Muscle of leg (tissue), 3 donors: ENCODE measurements at regions not wholly inside any gene's neighbourhood (a gene's known extent, or its start where the extent isn't known, plus 50 kb on each side); places are given as distances from the start of the nearest gene placed in this dataset.

Source experiments
- DNase-seq: peaks from one replicate; pipeline ENCODE4 v3.0.0; 2013
- H3K27ac ChIP-seq: one replicate; pipeline ENCODE4 v1.5.1; 2013; ENCODE audit warnings: mild to moderate bottlenecking, low read length, control low read depth
- H3K27me3 ChIP-seq: one replicate; pipeline ENCODE4 v1.6.1; 2013; ENCODE audit warnings: low read length; ENCODE audit not compliant: control insufficient read depth, insufficient read depth
- H3K36me3 ChIP-seq: one replicate; pipeline ENCODE4 v1.6.1; 2013; ENCODE audit warnings: low read length; ENCODE audit not compliant: control insufficient read depth, insufficient read depth
- H3K4me1 ChIP-seq: one replicate; pipeline ENCODE4 v1.6.1; 2013; ENCODE audit warnings: low read length; ENCODE audit not compliant: control insufficient read depth, insufficient read depth
- H3K4me3 ChIP-seq: one replicate; pipeline ENCODE4 v1.5.1; 2013; ENCODE audit warnings: low read length, control low read depth
- H3K9me3 ChIP-seq: replicated peaks from 2 replicates; pipeline ENCODE4 v1.6.1; 2013; ENCODE audit warnings: low read depth, low read length; ENCODE audit not compliant: control insufficient read depth
- WGBS: methylation state at CpG from one replicate; pipeline ENCODE4 v1.1.5; 2013; ENCODE audit warnings: missing lambda C conversion rate; ENCODE audit not compliant: insufficient coverage; 5-methylcytosine and 5-hydroxymethylcytosine counted together

DNA sequence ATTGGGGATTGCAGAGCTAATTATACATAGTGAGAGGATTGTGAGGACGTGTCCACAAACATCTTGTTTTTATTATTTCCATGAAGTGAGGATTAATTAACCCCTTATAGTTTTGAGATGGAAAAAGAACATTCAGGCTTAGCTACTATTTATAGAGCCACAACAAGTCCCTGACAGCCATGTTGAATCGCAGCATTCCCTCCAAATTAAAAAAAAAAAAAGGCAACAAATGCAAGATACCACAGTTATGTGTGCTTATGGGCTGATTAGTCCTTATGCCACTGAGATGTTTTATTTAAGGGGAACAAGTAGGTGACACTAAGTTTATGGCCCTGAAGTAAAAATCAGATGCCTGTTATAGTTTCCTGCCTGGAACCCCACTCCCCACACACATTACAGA is 350.3 kb downstream of the GPAM start:
- no CpG with 5 or more reads among the region's 2 CpGs for WGBS
- no peaks in the 10 kb centered on the region for H3K36me3 ChIP-seq
- no peak overlapping the region for H3K4me3 ChIP-seq
- H3K9me3 ChIP-seq, result no peaks in the 10 kb centered on the region
- DNase-seq, result no peak
- no peak overlapping the region for H3K27ac ChIP-seq
- H3K27me3 ChIP-seq, result no peaks in the 10 kb centered on the region
- H3K4me1 ChIP-seq, result peaks cover 11% of the 10 kb centered on the region

DNA sequence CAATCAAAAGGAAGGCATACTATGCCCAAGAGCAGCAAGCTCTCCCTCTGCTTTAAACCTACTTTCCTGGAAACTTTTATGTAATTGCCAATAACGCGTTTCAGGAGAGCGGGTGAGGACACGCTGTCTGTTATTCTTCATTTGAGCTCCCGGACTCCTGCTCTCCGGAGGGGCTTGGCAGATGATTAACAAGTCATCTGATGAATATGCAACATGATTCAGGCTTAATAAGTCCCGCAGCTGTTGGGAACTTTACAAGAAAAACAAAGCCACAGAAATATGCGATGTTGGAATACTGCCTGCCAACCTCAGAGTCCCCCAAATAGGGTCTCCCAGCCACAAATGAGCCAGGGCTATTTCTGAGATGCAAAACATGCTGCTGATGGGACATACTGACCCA is 348.0 kb downstream of the GPAM start:
- peak; percentile 88 for DNase-seq
- Histone ChIP-seq H3K4me3 (no peak overlapping the region), H3K36me3 (no peaks in the 10 kb centered on the region), H3K27me3 (no peaks in the 10 kb centered on the region), H3K4me1 (peaks cover 11% of the 10 kb centered on the region), H3K27ac (no peak overlapping the region), H3K9me3 (no peaks in the 10 kb centered on the region)
- WGBS, result 9% methylated on average over 8 of the region's 8 CpGs

- peaks cover 11% of the 10 kb centered on the region for H3K4me1 ChIP-seq
- no peaks in the 10 kb centered on the region for H3K9me3 ChIP-seq
- no peak overlapping the region for H3K4me3 ChIP-seq
- peak overlapping the region; percentile 9 for H3K27ac ChIP-seq
- no peaks in the 10 kb centered on the region for H3K36me3 ChIP-seq
- peak; percentile 71 for DNase-seq
- WGBS, result 33% methylated on average over 1 of the region's 1 CpG
- H3K27me3 ChIP-seq, result no peaks in the 10 kb centered on the region
These were observed 347.5 kb downstream of the GPAM start for GRCh38 chr10:111836064-111836463.

GRCh38 chr10:111836571-111836970 is 347.0 kb downstream of the GPAM start:
- peak; percentile 78 for DNase-seq
- peaks cover 11% of the 10 kb centered on the region for H3K4me1 ChIP-seq
- no peaks in the 10 kb centered on the region for H3K9me3 ChIP-seq
- H3K4me3 ChIP-seq, result no peak overlapping the region
- peak overlapping the region; percentile 1 for H3K27ac ChIP-seq
- H3K27me3 ChIP-seq, result no peaks in the 10 kb centered on the region
- WGBS, result no CpG with 5 or more reads among the region's 2 CpGs
- no peaks in the 10 kb centered on the region for H3K36me3 ChIP-seq

DNA sequence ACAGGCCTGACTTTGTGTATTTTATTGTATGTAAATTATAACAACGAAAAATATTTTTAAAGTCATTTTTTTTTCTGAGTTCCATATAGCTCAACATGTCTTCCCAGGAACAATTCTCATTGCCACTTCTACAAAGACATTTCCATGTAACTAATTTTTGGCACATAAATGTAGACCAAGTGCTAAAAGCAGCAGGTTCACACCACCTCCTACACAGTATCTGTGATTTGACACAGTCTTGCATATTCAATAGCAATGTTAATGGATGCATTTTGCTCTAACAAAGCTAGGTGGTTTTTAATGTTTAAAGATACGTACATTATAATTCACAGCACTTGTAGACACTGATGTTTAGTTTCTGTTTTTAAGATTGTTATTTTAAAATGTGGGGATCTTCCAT is 346.5 kb downstream of the GPAM start:
- H3K9me3 ChIP-seq, result no peaks in the 10 kb centered on the region
- no peaks in the 10 kb centered on the region for H3K27me3 ChIP-seq
- no peaks in the 10 kb centered on the region for H3K36me3 ChIP-seq
- H3K4me1 ChIP-seq, result peaks cover 11% of the 10 kb centered on the region
- DNase-seq, result no peak
- no CpG with 5 or more reads among the region's 2 CpGs for WGBS
- peak overlapping the region; percentile 1 for H3K27ac ChIP-seq
- no peak overlapping the region for H3K4me3 ChIP-seq

DNA sequence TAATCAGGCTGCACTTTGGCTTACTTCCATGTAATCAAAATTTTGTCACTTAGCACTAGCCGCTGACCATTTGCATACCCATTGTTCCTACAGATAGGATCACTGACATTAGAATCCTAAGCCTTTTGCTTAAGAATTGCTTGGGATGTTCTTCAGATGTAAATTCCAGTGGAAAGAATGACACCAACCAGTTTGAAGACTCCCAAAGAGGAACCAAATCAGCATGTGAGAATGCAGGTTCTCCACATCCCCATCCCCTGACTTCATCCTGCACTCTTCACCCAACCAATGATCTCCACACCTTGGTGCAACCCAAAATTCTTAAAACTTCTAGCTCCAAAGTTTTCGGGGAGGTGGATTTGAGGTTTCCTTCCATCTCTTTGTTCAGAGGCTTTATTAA is 345.6 kb downstream of the GPAM start:
- Histone ChIP-seq H3K36me3 (no peaks in the 10 kb centered on the region), H3K27me3 (no peaks in the 10 kb centered on the region), H3K27ac (no peak overlapping the region), H3K4me1 (peaks cover 11% of the 10 kb centered on the region), H3K9me3 (no peaks in the 10 kb centered on the region), H3K4me3 (no peak overlapping the region)
- no CpG with 5 or more reads among the region's 2 CpGs for WGBS
- DNase-seq, result no peak

DNA sequence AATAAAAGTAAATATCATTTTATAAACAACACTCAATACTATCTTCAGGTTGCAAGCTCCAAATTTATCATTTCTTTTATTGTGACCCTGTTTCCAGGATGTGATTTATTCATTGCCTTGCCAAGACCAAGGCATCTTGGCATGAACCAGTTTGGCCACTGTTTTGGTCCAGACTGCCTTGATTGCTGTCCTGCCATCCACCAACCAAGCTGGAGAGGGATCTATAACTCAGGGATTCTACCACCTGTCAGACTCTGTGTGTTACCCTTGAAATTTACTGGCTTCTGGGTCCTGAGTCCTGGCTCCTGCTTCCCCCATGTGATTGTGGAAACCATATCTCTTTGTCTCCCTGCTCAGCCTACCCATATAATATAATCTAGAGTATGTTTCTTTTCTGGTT is 343.0 kb downstream of the GPAM start:
- H3K9me3 ChIP-seq, result no peaks in the 10 kb centered on the region
- H3K27ac ChIP-seq, result no peak overlapping the region
- peaks cover 5% of the 10 kb centered on the region for H3K4me1 ChIP-seq
- H3K36me3 ChIP-seq, result no peaks in the 10 kb centered on the region
- H3K27me3 ChIP-seq, result no peaks in the 10 kb centered on the region
- H3K4me3 ChIP-seq, result no peak overlapping the region
- DNase-seq, result no peak

- H3K4me1 ChIP-seq, result no peaks in the 10 kb centered on the region
- WGBS, result 40% methylated on average over 1 of the region's 2 CpGs
- H3K27me3 ChIP-seq, result no peaks in the 10 kb centered on the region
- H3K4me3 ChIP-seq, result no peak overlapping the region
- DNase-seq, result peak; percentile 68
- no peaks in the 10 kb centered on the region for H3K9me3 ChIP-seq
- H3K36me3 ChIP-seq, result no peaks in the 10 kb centered on the region
- H3K27ac ChIP-seq, result no peak overlapping the region
These were observed 330.8 kb downstream of the GPAM start for GRCh38 chr10:111852801-111853200.

- H3K4me1 ChIP-seq, result no peaks in the 10 kb centered on the region
- 40% methylated on average over 3 of the region's 3 CpGs for WGBS
- no peaks in the 10 kb centered on the region for H3K27me3 ChIP-seq
- no peak overlapping the region for H3K4me3 ChIP-seq
- H3K27ac ChIP-seq, result no peak overlapping the region
- no peaks in the 10 kb centered on the region for H3K9me3 ChIP-seq
- H3K36me3 ChIP-seq, result no peaks in the 10 kb centered on the region
- peak; percentile 16 for DNase-seq
These were observed 326.9 kb downstream of the GPAM start for GRCh38 chr10:111856631-111857030.

DNA sequence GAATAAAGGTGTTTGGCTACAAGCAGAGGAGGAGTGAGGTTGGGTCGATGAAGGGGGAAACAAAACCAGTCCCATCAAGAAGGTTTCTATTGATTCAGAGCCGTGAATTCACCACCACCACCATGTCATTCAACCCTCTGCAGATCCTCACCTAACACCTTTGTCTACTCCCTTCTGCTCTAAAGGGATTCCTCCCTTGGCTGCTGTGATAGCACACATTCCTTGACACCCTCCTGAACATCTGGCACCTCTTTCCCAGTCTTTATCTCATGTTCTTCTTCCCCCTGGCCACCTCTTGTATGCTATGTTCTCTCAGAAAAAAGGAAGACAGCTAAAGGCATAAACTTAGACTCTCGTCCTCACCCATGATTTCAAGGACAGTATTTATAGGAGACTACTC is 318.0 kb downstream of the GPAM start:
- WGBS, result 80% methylated on average over 1 of the region's 3 CpGs
- no peaks in the 10 kb centered on the region for H3K36me3 ChIP-seq

GRCh38 chr10:111871458-111871857 is 312.1 kb downstream of the GPAM start:
- DNase-seq, result no peak
- H3K4me3 ChIP-seq, result no peak overlapping the region
- H3K36me3 ChIP-seq, result no peaks in the 10 kb centered on the region
- H3K4me1 ChIP-seq, result no peaks in the 10 kb centered on the region
- H3K27me3 ChIP-seq, result no peaks in the 10 kb centered on the region
- H3K27ac ChIP-seq, result no peak overlapping the region
- H3K9me3 ChIP-seq, result no peaks in the 10 kb centered on the region

More for the DNA sequence above, 318.0 kb downstream of the GPAM start:
- Histone ChIP-seq H3K4me3 (no peak overlapping the region), H3K27me3 (no peaks in the 10 kb centered on the region), H3K27ac (no peak overlapping the region), H3K9me3 (no peaks in the 10 kb centered on the region), H3K4me1 (no peaks in the 10 kb centered on the region)
- DNase-seq, result no peak
